ENCODE measurements at regions not wholly inside any gene's neighbourhood (a gene's known extent, or its start where the extent isn't known, plus 50 kb on each side); places are given as distances from the start of the nearest gene placed in this dataset.

DNA sequence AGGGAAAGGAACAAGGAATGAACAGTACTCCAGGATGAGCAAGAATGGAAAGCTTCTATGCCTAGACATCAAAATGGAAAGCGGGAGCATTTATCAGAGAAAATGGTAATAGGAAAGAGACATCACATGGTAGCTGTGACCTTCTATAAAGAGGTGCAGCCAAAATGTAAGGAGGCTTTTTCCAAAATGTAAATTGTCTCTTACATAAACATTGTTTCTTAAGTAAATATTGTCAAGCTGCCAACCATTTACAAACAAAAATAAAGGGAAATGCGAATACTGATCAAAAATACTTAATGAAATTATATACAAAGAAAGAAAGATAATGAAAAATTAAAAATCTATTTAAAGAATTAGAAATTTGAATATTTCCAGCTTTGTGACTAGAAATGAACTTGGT is 55.0 kb upstream of the RASGEF1B start:
- Histone ChIP-seq H4K5ac (ENCODE audit: insufficient read length, low read depth, low read length) (no peak overlapping the region), H3K18ac (ENCODE audit: extremely low read depth, low read length) (no peak overlapping the region), H3K27ac (ENCODE audit: low read depth, low read length) (no peak overlapping the region), H3K4me1 (replicated peaks in 1 of 4; ENCODE audit: control insufficient read depth in 3 of 4, insufficient read depth in 4 of 4, low read length in 3 of 4) (no peaks in the 10 kb centered on the region), H3K36me3 (ENCODE audit: control insufficient read depth in 2 of 4, insufficient read depth in 4 of 4, low read length in 3 of 4) (no peaks in the 10 kb centered on the region), H3K23ac (ENCODE audit: insufficient read length) (no peak overlapping the region), H2AFZ (ENCODE audit: low read length) (no peak overlapping the region), H4K8ac (ENCODE audit: extremely low read depth, insufficient read depth, low read length) (no peak overlapping the region), H3K79me1 (ENCODE audit: low read depth, low read length) (no peaks in the 10 kb centered on the region), H3K9ac (replicated peaks in 1 of 4; ENCODE audit: extremely low read depth in 1 of 4, low read depth in 3 of 4, low read length in 3 of 4) (no peak overlapping the region), H3K56ac (replicated peaks; ENCODE audit: insufficient read length, low read depth, low read length) (no peak overlapping the region), H2BK12ac (ENCODE audit: low read depth, low read length) (no peak overlapping the region), H3K4me3 (ENCODE audit: extremely low read depth in 1 of 4, insufficient read depth in 2 of 4, low read depth in 3 of 4, low read length in 4 of 4) (no peak overlapping the region), H3K79me2 (ENCODE audit: control insufficient read depth in 1 of 2, insufficient read depth in 2 of 2, low read length in 2 of 2) (no peaks in the 10 kb centered on the region), H3K4me2 (ENCODE audit: insufficient read depth in 1 of 2, low read depth in 2 of 2, low read length in 2 of 2) (no peak overlapping the region), H3K9me3 (ENCODE audit: insufficient read depth in 2 of 2, low read depth in 1 of 2, low read length in 1 of 2) (no peaks in the 10 kb centered on the region), H2AK5ac (ENCODE audit: low read depth, low read length) (no peak overlapping the region), H2BK15ac (ENCODE audit: low read length) (no peak overlapping the region), H2BK5ac (ENCODE audit: low read depth, low read length) (no peak overlapping the region), H3K23me2 (ENCODE audit: low read depth, low read length) (no peaks in the 10 kb centered on the region), H3K27me3 (replicated peaks in 1 of 4; ENCODE audit: control insufficient read depth in 3 of 4, extremely low read depth in 1 of 4, insufficient read depth in 3 of 4, low read length in 3 of 4) (no peaks in the 10 kb centered on the region), H2BK20ac (ENCODE audit: low read length) (no peak overlapping the region), H4K20me1 (replicated peaks in 1 of 2; ENCODE audit: control insufficient read depth in 1 of 2, insufficient read depth in 2 of 2, low read length in 2 of 2) (no peaks in the 10 kb centered on the region), H2BK120ac (replicated peaks; ENCODE audit: low read depth, low read length) (no peak overlapping the region), H3K14ac (ENCODE audit: insufficient read length) (no peak overlapping the region), H3K4ac (replicated peaks; ENCODE audit: insufficient read length, low read depth, low read length) (no peak overlapping the region), H4K91ac (replicated peaks; ENCODE audit: insufficient read length, low read length) (no peak overlapping the region)
- ChIA-PET POLR2A (ENCODE audit: partially characterized antibody) (no interaction called here), CTCF (ENCODE audit: partially characterized antibody) (interaction anchor here (1.0 to 1.3 kb wide), 4 partner anchors 15 to 120 kb away, joined by 3 to 4 read pairs (median 3); no protein-coding TSS in a partner anchor)
- WGBS, 2 experiments (ENCODE audit: extremely low coverage in 1 of 2, insufficient coverage in 1 of 2, insufficient read length in 1 of 2, insufficient replicate concordance in 2 of 2, low coverage in 1 of 2, low lambda C conversion rate in 2 of 2, missing lambda C conversion rate in 1 of 2): 89% methylated on average over 2 of the region's 2 CpGs; no CpG with 5 or more reads in 1 of the 2 experiments
- FAIRE-seq: no peak
- no peak for DNase-seq (ENCODE audit: low read depth in 1 of 2, low spot score in 2 of 2)
- TF ChIP-seq BACH1 (IDR thresholded peaks at IDR 0.05; ENCODE audit: low read length) (no peak), GTF2F1 (IDR thresholded peaks at IDR 0.05; ENCODE audit: borderline replicate concordance, low read depth, low read length) (no peak), SP4 (IDR thresholded peaks at IDR 0.05; ENCODE audit: low read length) (no peak), KDM4A (IDR thresholded peaks at IDR 0.05; ENCODE audit: low read depth, low read length, severe bottlenecking) (no peak), PHF8 (conservative IDR thresholded peaks at IDR 0.05; ENCODE audit: low read depth, low read length) (no peak), EZH2 (IDR thresholded peaks at IDR 0.05; ENCODE audit: low read depth, low read length, severe bottlenecking) (no peak), SP2 (IDR thresholded peaks at IDR 0.05; ENCODE audit: low read length) (no peak), GABPA (IDR thresholded peaks at IDR 0.05; ENCODE audit: borderline replicate concordance, insufficient read depth, low read length) (no peak), BRCA1 (IDR thresholded peaks at IDR 0.05; ENCODE audit: low read depth, low read length) (no peak), YY1 (IDR thresholded peaks at IDR 0.05; ENCODE audit: low read depth, low read length) (no peak), ASH2L (IDR thresholded peaks at IDR 0.05; ENCODE audit: low read length) (no peak), SP1 (IDR thresholded peaks at IDR 0.05; ENCODE audit: low read depth, low read length) (no peak), CTBP2 (IDR thresholded peaks at IDR 0.05; ENCODE audit: borderline replicate concordance, insufficient read depth, insufficient read length, low read length) (no peak)
- TF ChIP-seq, protein P1, sequence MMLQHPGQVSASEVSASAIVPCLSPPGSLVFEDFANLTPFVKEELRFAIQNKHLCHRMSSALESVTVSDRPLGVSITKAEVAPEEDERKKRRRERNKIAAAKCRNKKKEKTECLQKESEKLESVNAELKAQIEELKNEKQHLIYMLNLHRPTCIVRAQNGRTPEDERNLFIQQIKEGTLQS (IDR thresholded peaks at IDR 0.05; ENCODE audit: insufficient read depth, low read depth, low read length): no peak
- TF ChIP-seq, protein P2, sequence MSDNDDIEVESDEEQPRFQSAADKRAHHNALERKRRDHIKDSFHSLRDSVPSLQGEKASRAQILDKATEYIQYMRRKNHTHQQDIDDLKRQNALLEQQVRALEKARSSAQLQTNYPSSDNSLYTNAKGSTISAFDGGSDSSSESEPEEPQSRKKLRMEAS (IDR thresholded peaks at IDR 0.05): no peak

Data from H1 (cell line).